Upper lobe of left lung (tissue), 4 donors: ENCODE measurements at regions not wholly inside any gene's neighbourhood (a gene's known extent, or its start where the extent isn't known, plus 50 kb on each side); places are given as distances from the start of the nearest gene placed in this dataset.

ENCODE experiments used
- EP300 ChIP-seq, 4 donors: sonication (generic); formaldehyde crosslinking; IDR thresholded peaks; one replicate each; pipeline ENCODE4 v1.5.1; 2017; ENCODE audit warnings: antibody characterized with exemption in 4 of 4, control low read depth in 2 of 4
- POLR2A ChIP-seq, 4 donors: fragments of 450-650 bp; IDR thresholded peaks; one replicate each; pipeline ENCODE4 v1.5.1; 2016 to 2017; ENCODE audit warnings: antibody characterized with exemption in 4 of 4, mild to moderate bottlenecking in 2 of 4

DNA sequence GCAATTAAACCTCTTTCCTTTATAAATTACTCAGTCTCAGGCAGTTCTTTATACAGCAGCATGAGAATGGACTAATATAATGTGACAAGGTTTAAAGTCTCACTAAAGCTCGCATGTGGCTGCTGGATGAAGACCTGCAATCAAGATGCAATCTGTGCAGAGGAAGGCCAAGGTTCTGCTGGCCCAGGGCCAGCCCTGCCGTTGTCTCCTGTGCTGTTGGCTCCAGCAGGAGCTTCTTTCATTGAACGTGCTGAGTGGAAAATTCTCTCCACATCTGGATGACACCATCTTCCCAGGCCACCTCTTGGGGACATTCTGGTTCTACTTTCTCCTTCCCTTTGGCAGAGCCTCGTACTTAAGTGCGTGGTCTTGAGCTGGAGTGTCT, 742.2 kb downstream of the VRK1 start:
- TF ChIP-seq POLR2A (IDR thresholded peaks at IDR 0.05) (no peak), EP300 (IDR thresholded peaks at IDR 0.05) (no peak)
